Left lobe of liver (tissue), 2 donors: ENCODE measurements at regions not wholly inside any gene's neighbourhood (a gene's known extent, or its start where the extent isn't known, plus 50 kb on each side); places are given as distances from the start of the nearest gene placed in this dataset.
A peak's percentile ranks its signal among the peaks of the same experiment; 100 is the strongest.
"Not testable (repeated sequence)": the region's sequence is repeated elsewhere in the genome, so short reads cannot be mapped to it uniquely, and the experiment has no call there.

Experiments used
- ATAC-seq: fragments of 200-7000 bp; cut with Tn5 transposase; one replicate; pipeline ENCODE4 v1.9.1; 2020; ENCODE audit warnings: mild to moderate bottlenecking, moderate library complexity
- DNase-seq: peaks from one replicate; pipeline ENCODE4 v3.0.0-alpha.2; 2020; ENCODE audit warnings: low spot score
- donor health status: DM: no; HTN: no; CAD: no; lungs with moderate emphysema.
- donor health status: DM: no; HTN: yes; CAD: no.

DNA sequence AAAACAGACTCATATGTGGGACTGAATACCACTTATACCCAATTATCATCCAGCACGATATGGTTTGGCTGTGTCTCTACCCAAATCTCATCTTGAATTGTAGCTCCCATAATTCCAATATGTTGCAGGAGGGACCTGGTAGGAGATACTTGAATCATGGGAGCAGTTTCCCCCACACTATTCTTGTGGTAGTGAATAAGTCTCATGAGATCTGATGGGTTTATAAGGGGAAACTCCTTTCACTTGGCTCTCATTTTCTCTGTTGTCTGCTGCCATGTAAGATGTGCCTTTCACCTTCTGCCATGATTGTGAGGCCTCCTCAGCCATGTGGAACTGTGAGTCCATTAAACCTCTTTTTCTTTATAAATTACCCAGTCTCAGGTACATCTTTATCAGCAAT, 91.9 kb upstream of the FNDC3A start:
- not testable (repeated sequence) for DNase-seq

DNA sequence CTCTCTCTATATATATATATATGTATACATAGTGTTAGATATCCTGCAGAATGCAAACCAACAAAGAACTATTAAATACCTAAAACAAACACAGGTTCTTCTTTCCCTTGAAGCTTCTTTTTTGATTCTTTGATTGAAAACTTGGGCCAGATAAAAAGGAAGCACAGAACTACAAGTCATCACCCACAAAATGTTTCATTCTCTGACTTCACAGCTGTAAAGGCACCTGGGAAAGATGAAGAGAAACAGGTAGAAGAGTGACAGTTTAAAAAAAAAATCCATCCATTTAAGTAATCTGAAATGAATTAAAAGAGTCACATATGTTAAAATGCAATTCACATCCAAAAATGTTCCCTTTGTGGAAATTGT, 90.7 kb upstream of the FNDC3A start:
- DNase-seq (no peak), ATAC-seq (no peak)

More for the DNA sequence above, 91.9 kb upstream of the FNDC3A start:
- not testable (repeated sequence) for ATAC-seq

DNA sequence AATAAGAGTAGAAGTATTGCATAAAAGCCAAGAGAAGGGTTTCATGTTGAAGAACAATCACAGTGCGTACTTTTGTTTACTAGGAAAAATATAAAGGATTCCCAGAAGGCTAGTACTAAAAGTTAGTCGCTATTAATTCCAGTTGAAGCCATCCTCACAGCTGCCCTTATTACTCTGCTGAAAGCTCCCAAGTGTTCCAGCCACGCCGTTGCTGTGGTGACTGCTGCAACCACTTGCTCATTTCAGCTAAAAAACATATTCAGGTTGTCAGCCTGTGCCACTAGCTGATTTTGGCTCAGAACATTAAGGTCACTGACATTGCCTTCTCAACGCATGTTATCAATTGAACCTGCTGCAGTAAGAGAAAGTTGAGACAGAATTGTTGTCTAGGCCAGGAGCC, 87.1 kb upstream of the FNDC3A start:
- ATAC-seq (no peak), DNase-seq (no peak)

DNA sequence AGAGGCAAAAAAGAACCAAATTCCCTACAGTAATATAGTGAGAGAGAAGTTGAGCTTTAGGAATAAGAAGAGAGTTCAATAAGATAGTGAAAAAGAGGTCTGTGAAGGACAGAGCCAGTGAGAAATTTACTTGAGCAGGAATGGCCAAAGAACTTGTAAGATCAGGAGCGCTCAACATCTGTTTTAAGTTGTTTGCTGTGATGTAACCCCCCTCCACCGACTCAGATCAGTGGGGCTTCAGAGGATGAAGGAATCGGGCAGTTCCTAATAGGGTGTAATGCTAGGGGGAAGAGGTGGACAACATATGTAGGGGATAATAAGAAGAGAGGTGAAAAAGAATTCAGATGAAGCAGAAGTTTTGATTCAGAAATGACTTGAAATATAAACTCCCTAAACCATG, 85.3 kb upstream of the FNDC3A start:
- no peak for DNase-seq
- ATAC-seq, result no peak

DNA sequence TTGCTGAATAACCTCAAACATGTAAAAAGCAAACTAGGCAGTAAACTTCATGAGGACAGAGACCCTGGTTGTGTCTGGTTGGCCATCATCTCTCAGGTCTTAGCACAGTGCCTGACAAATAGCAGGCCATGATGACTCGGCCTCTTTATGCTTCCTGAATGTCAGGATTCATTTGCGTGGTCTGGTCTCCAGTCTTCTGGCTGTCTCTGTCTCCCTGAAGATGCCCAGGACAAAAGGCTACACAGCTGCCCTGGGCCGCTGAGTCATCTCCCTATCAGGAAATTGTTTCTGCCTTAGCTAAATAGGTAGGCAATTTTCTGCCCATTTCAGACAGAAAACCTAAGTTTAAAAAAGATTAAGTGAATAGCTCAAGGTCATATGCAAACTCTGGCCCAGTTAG, 84.1 kb upstream of the FNDC3A start:
- DNase-seq, result no peak
- ATAC-seq, result no peak

DNA sequence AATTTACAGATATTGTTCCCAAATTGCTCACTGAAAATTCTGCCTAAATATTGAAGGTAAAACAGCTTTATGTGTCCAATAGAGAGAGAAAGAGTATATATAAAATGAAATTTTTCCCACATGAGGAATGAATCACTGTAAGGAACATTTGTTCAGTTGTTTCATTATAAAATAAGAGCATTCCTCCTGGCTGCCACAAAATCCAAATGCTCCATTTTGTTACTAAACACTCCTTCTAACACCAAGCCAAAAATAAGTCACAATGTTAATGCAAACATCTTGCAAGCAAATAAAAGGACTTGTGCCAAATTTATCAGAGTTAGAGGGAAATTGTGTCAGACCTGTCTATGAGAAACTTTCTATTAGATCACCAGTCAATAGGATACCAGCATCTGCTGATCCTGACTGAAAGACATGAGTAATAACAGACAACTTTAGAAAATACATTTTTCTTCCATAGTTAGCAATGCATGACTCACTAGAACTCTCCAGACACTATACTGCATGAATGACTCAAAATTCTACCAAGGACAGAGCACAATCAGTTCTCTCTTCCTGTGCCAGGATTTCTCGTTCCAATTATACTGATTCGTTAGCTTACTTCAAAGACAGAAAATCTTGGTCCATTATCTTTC, 83.5 kb upstream of the FNDC3A start:
- no peak for ATAC-seq
- DNase-seq, result no peak

DNA sequence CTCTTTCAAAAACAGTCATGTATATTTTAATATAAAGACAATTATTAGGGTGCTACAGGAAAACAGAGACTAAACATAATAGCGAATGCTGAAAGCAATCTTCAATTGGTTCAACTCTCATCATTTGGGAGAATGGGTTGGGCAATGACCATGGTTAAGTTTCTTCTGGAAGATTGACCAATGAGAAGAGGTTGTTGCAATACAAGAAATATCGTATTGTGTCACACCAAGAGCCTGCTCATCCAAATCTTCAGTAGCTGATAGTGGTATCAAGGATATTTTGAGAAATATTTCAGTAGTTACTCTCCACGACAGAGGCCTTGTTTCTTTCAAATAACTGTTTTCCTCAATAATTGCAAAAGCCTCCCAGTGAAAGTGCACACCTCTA, 83.0 kb upstream of the FNDC3A start:
- no peak for DNase-seq
- no peak for ATAC-seq

DNA sequence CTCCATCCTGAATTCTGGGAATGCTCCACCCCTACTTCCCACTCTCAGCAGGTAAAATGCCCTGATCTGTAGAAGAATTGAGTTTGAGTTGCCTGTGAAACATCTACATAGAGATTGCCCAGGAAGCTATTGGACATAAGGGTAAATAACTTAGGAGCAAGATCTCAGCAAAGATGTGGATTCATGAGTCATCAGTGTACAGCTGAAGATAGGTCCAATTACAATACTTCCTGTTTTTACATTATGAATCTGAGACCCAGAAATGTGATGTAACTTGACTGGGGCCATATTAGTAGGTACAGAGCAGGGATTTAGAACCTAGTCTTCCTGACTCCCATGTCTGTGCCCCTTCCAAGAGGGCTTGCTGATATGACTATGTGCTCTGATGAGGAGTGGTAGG, 79.4 kb upstream of the FNDC3A start:
- ATAC-seq (no peak), DNase-seq (no peak)

DNA sequence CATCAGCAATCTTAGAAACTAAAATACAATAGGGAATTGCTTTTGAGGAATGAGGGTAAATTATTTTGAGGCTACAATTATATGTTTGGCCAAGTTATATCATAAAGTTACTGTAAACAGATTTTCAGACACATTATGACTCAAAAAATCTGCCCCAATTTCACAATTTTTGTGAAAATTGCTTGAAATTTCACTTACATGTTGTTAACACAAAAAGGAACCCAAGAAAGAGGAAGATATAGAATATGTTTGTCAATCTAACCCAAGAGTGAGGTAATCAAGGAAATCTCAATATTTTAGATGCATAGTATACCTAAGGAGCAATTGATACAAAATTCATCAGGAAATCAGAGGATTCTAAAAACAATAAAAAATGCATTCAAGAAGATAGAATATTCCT, 73.9 kb upstream of the FNDC3A start:
- no peak for ATAC-seq
- DNase-seq, result no peak

DNA sequence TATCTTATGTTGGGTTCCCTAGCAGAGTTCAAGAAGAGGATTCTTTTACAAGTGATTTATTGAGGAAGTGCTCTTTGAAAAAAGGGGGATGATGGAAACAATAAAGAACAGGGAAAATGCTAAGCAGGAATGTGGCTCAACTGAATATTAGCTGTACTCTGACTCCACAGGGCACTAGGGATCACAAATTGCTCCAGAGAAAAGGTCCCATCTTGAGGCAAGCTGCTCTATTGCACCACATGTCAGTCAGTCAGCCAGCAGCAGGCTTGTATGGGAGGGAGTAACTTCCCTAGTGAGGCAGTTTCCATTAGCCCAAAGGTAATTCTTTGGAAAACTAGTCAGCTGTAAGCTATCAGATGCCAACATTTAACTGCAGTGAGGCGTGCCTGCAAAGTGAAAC, 73.3 kb upstream of the FNDC3A start:
- DNase-seq, result peak; percentile 79
- peak; percentile 95 for ATAC-seq

DNA sequence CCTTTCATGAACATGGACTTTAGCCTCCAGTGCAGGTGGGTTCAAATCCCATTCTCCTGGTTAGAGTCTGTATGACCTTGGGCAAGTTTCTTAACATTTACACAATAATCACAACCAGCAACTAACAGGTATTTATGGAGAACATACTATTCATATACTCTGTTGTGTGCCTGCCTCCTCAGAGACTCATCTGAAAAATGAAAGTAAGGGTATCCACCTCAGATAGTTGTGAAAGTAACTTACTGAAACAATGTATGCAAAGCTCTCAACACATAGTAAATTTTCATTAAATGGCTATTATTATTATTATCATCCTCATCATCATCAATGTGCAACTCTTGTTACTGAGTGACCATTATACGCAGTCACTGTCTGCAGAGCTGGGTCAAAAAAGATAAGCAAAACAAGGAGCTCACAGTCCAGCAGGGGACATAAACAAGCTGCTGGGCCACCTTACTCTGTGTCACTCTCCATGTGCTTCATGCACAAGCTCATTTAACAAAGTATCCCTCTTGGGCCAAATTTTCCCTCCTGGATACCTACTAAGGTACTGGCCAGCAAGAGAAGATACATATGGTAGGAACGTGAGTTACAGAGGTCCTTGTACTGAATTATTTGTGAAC, 70.9 kb upstream of the FNDC3A start:
- DNase-seq, result no peak
- no peak for ATAC-seq

DNA sequence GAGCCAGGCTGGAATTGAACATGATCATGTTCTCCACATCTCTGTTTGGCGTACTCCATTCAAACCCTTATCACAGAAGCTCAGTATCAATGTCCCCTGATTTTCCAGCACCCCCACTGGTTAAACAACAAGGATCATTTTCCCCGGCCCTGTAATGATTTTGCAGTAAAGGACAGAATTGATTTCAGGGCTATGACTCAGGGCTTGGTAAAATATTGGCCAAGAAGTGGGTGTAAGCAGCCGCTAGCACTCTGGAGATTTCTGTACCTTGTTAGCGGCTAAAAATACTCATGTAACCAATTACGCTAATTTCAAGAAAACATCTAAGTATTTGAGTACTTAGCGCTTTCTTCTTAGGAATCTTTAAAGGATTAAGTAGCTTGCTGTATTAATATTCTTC, 69.5 kb upstream of the FNDC3A start:
- DNase-seq, result no peak
- peak; percentile 63 for ATAC-seq

DNA sequence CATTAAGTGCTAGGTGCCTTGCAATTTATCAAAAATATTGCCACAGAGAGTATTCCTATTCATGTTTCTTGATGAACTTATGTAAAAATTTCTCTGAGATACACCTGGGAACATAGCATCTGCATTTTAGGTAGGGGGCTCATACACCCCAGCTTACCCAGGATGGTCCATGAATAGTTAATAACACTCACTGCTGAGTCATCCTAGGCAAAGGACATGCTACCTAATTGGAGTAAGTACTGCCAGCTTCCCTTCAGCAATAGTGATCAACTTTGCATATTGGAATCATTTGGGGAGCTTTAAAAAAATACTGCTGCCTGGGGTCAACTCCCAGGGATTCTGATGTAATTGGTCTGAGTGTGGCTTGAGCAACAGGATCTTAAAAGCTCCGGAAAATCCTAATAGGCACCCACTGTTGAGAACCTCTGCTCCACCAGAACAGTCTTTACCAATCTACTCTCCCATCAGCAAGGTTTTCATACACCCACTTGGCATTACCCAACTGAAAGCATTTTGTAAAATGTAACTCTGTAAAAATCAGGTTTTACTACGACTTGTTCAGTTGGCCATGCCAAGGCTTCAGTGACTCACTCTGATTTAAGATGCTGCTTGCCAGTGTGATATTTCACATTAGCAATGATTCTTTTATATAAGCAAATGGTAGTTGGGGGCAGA, 67.2 kb upstream of the FNDC3A start:
- DNase-seq, result no peak
- ATAC-seq, result peak; percentile 36

DNA sequence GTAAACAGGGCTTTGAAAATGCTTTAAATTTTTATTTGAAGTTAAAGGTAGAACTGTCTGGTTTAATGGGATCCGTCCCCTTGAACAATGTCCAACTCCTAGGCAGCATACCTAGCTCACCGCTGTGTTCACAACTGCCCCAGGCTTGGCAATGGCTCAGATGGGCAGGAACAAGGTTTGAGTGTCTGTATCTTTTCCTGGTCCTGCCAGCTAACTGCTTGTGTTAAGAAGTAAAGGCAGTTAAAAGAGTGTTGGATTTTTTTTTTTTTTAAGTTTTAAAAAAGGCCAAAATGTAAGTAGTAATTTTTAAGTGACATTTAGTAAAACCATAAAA, 66.7 kb upstream of the FNDC3A start:
- peak; percentile 68 for DNase-seq
- peak; percentile 87 for ATAC-seq

DNA sequence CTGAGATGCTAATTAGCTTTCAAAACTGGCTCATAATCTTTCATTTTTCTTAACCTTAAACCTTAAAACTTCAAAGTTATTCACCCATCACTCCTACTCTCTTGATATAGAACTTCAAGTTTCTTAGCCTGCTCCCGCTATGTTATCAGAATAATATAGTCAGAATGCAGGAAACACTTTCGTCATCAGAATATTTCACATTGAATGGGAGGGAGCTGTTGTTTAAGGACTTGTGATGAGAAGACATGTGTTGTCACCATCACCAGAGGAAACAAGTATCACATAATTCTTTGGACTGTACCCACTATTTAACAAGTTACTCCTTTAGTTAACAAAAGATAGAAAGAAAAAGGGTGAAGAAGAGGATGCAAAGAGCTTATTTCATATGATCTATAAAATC, 65.0 kb upstream of the FNDC3A start:
- ATAC-seq, result no peak
- DNase-seq, result no peak

DNA sequence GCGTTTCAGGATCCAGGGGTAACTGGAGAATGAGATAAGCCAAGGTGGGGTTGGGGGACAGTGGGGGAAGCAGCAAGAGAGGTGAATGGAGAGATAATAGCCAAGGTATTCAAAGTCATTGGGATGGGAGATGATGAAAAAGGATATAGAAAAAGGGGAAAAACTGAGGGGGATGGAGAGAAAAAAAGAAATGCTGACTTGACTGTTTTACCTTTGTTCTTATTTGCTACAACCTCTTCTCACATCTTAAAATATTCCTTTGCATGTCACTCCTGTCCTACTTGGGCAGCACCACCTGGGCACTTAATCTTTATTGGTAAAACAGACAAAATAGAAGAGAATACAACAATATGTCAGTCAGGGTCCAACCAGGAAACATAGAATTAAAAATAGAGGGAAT, 56.0 kb upstream of the FNDC3A start:
- DNase-seq (no peak), ATAC-seq (no peak)

DNA sequence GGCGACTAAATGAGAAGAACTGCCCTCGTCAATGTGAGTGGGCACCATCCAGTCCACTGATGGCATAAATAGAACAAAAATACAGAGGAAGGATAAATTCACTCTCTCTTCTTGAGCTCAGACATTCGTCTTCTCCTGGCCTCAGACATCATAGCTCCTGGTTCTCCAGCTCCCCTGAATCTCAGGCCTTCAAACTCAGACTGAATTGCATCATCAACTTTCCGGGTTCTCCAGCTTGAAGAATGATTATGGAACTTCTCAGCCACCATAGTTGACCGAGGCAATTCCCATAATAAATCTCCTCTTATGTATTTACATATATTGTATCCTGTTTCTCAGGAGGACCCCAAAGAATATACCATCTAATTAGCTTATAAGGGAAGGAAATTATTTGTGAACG, 55.0 kb upstream of the FNDC3A start:
- DNase-seq (no peak), ATAC-seq (no peak)

DNA sequence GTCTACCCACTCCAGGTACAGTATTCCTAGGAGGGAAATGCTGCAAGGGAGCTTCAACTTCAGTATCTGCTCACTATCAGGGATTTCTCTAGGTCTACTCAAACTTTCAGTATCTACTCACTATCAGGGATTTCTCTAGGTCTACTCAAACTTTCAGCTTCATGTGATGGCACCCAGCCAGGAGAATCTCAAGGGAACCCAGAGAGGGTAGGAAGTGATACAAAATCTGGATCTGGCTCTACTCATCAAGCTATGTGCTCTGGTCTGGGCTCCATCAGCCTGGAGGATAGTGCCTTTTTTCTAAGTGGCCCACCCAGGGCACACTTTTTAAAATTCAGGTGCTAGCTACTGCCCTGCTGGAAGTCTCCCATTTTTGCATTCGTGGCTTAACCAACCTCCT, 52.3 kb upstream of the FNDC3A start:
- no peak for ATAC-seq

DNA sequence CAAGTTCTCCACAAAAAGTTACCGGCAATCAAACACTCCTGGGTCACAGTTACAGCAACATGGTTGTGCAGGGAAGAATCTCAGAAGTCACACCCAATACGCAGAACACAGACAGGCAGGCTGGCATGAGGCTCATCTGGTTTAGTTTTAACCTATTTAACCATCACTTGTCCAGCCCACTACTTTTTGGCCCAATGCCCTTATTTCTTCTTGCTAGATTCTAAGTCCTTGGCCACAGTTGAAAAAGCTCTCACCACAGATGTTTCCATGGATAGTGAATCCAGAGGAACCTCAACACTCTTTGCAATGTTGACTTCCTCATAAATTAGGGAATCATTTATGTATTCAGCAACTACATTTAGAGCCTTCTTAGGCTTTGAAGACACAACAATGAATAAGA, 50.7 kb upstream of the FNDC3A start:
- DNase-seq (no peak), ATAC-seq (no peak)

More for the DNA sequence above, 52.3 kb upstream of the FNDC3A start:
- no peak for DNase-seq
